Hepatocyte (in vitro differentiated cells): ENCODE measurements at regions not wholly inside any gene's neighbourhood (a gene's known extent, or its start where the extent isn't known, plus 50 kb on each side); places are given as distances from the start of the nearest gene placed in this dataset.
"Not testable (repeated sequence)": the region's sequence is repeated elsewhere in the genome, so short reads cannot be mapped to it uniquely, and the experiment has no call there.

Experiments
- DNase-seq: peaks from one replicate; pipeline ENCODE4 v3.0.0-alpha.2; 2016; ENCODE audit warnings: low spot score
- H2AFZ ChIP-seq: fragments of 200-600 bp; sonication (generic); 2 replicates; pipeline ENCODE4 v1.6.0; 2016; ENCODE audit warnings: antibody characterized with exemption, mild to moderate bottlenecking
- H3K27ac ChIP-seq: fragments of 200-600 bp; sonication (generic); 2 replicates; pipeline ENCODE4 v1.5.1; 2016; ENCODE audit warnings: mild to moderate bottlenecking
- H3K27me3 ChIP-seq: fragments of 200-600 bp; sonication (generic); 2 replicates; pipeline ENCODE4 v1.6.1; 2016
- H3K36me3 ChIP-seq: fragments of 200-600 bp; sonication (generic); replicated peaks from 2 replicates; pipeline ENCODE4 v1.5.1; 2016; ENCODE audit warnings: low read depth; ENCODE audit not compliant: insufficient read depth
- H3K4me1 ChIP-seq: fragments of 200-600 bp; sonication (generic); 2 replicates; pipeline ENCODE4 v1.5.1; 2016; ENCODE audit warnings: mild to moderate bottlenecking, moderate library complexity; ENCODE audit not compliant: insufficient read depth
- H3K4me2 ChIP-seq: fragments of 200-600 bp; sonication (generic); 2 replicates; pipeline ENCODE4 v1.6.0; 2016
- H3K4me3 ChIP-seq: fragments of 200-600 bp; sonication (generic); 2 replicates; pipeline ENCODE4 v1.5.1; 2016; ENCODE audit warnings: mild to moderate bottlenecking
- H3K79me2 ChIP-seq: fragments of 200-600 bp; sonication (generic); 2 replicates; pipeline ENCODE4 v1.6.0; 2017; ENCODE audit warnings: mild to moderate bottlenecking
- H3K9me2 ChIP-seq: fragments of 200-600 bp; sonication (generic); replicated peaks from 2 replicates; pipeline ENCODE4 v1.6.0; 2017; ENCODE audit warnings: mild to moderate bottlenecking; ENCODE audit not compliant: insufficient read depth
- H3K9me3 ChIP-seq: fragments of 200-600 bp; sonication (generic); 2 replicates; pipeline ENCODE4 v1.5.1; 2016; ENCODE audit warnings: low read depth, mild to moderate bottlenecking
- H4K20me1 ChIP-seq: fragments of 200-600 bp; sonication (generic); 2 replicates; pipeline ENCODE4 v1.6.0; 2016; ENCODE audit warnings: mild to moderate bottlenecking; ENCODE audit not compliant: insufficient read depth, poor library complexity, severe bottlenecking
- WGBS: methylation state at CpG from one replicate; pipeline ENCODE4 v1.1.6; 2016; ENCODE audit warnings: low lambda C conversion rate; ENCODE audit errors: missing lambda C conversion rate; 5-methylcytosine and 5-hydroxymethylcytosine counted together

DNA sequence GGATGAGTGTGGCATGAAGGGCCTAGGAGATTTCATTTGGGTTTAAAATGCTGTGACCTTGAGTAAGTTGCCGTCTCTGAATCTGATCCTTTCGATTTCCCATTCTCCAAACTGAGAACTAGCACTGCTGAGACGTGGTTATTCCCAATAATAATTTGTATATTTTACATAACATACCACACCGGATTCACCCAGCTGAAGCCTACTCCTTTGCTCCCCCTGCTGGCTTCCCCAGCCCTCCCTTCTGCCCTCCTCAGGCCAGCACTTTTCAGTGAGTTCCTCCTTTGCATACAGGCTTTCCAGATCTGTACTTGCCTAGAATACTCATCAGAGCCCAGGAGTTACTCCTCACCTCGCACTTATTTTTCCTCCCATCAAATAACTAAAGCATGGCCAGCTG is 255.1 kb downstream of the OR4F29 start:
- H3K9me3 ChIP-seq, H3K4me1 ChIP-seq, H3K36me3 ChIP-seq, H3K4me3 ChIP-seq, H3K4me2 ChIP-seq, H3K79me2 ChIP-seq, H2AFZ ChIP-seq, H3K9me2 ChIP-seq, H4K20me1 ChIP-seq, H3K27ac ChIP-seq, H3K27me3 ChIP-seq, DNase-seq: not testable (repeated sequence)
- no CpG with 5 or more reads among the region's 5 CpGs for WGBS

DNA sequence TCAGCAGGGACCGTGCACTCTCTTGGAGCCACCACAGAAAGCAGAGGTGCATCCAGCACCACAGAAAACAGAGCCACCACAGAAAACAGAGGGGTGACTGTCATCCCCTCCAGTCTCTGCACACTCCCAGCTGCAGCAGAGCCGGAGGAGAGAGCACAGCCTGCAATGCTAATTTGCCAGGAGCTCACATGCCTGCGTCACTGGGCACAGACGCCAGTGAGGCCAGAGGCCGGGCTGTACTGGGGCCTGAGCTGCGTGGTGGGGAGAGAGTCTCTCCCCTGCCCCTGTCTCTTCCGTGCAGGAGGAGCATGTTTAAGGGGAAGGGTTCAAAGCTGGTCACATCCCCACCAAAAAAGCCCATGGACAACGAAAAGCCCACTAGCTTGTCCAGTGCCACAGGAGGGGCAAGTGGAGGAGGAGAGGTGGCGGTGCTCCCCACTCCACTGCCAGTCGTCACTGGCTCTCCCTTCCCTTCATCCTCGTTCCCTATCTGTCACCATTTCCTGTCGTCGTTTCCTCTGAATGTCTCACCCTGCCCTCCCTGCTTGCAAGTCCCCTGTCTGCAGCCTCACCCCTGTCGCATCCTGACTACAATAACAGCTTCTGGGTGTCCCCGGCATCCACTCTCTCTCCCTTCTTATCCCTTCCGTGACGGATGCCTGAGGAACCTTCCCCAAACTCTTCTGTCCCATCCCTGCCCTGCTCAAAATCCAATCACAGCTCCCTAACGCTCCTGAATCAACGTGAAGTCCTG is 260.0 kb downstream of the OR4F29 start:
- DNase-seq: peak; percentile 5
- H4K20me1 ChIP-seq, H3K4me2 ChIP-seq, H3K27me3 ChIP-seq, H3K9me3 ChIP-seq, H3K36me3 ChIP-seq, H3K9me2 ChIP-seq, H3K79me2 ChIP-seq, H3K27ac ChIP-seq, H3K4me3 ChIP-seq, H3K4me1 ChIP-seq, H2AFZ ChIP-seq: not testable (repeated sequence)
- WGBS: 78% methylated on average over 13 of the region's 19 CpGs

DNA sequence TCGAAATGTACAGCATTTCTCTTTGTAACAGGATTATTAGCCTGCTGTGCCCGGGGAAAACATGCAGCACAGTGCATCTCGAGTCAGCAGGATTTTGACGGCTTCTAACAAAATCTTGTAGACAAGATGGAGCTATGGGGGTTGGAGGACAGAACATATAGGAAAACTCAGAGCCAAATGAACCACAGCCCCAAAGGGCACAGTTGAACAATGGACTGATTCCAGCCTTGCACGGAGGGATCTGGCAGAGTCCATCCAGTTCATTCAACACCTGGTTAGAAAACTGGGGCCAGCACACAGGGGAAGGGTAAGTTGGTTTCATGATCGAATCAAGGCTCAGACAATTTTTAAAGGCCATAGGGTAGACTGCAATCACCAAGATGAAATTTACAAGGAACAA is 260.8 kb downstream of the OR4F29 start:
- WGBS: 74% methylated on average over 5 of the region's 6 CpGs

DNA sequence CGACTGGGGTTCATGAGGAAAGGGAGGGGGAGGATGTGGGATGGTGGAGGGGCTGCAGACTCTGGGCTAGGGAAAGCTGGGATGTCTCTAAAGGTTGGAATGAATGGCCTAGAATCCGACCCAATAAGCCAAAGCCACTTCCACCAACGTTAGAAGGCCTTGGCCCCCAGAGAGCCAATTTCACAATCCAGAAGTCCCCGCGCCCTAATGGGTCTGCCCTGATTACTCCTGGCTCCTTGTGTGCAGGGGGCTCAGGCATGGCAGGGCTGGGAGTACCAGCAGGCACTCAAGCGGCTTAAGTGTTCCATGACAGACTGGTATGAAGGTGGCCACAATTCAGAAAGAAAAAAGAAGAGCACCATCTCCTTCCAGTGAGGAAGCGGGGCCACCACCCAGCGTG is 261.6 kb downstream of the OR4F29 start:
- H3K36me3 ChIP-seq, H3K9me3 ChIP-seq, H3K79me2 ChIP-seq, H3K27ac ChIP-seq, H3K4me1 ChIP-seq, H2AFZ ChIP-seq, H3K4me3 ChIP-seq, H3K27me3 ChIP-seq, H3K4me2 ChIP-seq, DNase-seq, H4K20me1 ChIP-seq, H3K9me2 ChIP-seq: not testable (repeated sequence)
- 93% methylated on average over 5 of the region's 8 CpGs for whole genome bisulfite sequencing

More for the DNA sequence above, 260.8 kb downstream of the OR4F29 start:
- H3K27me3 ChIP-seq, H3K9me3 ChIP-seq, H3K27ac ChIP-seq, H3K9me2 ChIP-seq, H4K20me1 ChIP-seq, H3K79me2 ChIP-seq, H2AFZ ChIP-seq, H3K36me3 ChIP-seq, H3K4me3 ChIP-seq, DNase-seq, H3K4me2 ChIP-seq, H3K4me1 ChIP-seq: not testable (repeated sequence)

DNA sequence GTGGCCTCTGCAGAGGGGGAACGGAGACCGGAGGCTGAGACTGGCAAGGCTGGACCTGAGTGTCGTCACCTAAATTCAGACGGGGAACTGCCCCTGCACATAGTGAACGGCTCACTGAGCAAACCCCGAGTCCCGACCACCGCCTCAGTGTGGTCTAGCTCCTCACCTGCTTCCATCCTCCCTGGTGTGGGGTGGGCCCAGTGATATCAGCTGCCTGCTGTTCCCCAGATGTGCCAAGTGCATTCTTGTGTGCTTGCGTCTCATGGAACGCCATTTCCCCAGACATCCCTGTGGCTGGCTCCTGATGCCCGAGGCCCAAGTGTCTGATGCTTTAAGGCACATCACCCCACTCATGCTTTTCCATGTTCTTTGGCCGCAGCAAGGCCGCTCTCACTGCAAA is 262.2 kb downstream of the OR4F29 start:
- H3K9me3 ChIP-seq, H3K27ac ChIP-seq: not testable (repeated sequence)

DNA sequence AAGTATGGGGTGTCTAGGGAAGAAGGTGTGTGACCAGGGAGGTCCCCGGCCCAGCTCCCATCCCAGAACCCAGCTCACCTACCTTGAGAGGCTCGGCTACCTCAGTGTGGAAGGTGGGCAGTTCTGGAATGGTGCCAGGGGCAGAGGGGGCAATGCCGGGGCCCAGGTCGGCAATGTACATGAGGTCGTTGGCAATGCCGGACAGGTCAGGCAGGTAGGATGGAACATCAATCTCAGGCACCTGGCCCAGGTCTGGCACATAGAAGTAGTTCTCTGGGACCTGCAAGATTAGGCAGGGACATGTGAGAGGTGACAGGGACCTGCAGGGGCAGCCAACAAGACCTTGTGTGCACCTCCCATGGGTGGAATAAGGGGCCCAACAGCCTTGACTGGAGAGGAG is 264.2 kb downstream of the OR4F29 start:
- not testable (repeated sequence) for H3K4me1 ChIP-seq, H3K79me2 ChIP-seq, H3K4me3 ChIP-seq, DNase-seq, H2AFZ ChIP-seq, H3K9me2 ChIP-seq, H3K27me3 ChIP-seq, H3K9me3 ChIP-seq, H3K36me3 ChIP-seq, H4K20me1 ChIP-seq, H3K4me2 ChIP-seq, H3K27ac ChIP-seq
- 83% methylated on average over 3 of the region's 6 CpGs for WGBS

More for the DNA sequence above, 262.2 kb downstream of the OR4F29 start:
- not testable (repeated sequence) for H3K4me3 ChIP-seq, H3K9me2 ChIP-seq, H2AFZ ChIP-seq, H3K79me2 ChIP-seq, H3K27me3 ChIP-seq, H3K36me3 ChIP-seq, H3K4me2 ChIP-seq, DNase-seq, H3K4me1 ChIP-seq, H4K20me1 ChIP-seq
- 88% methylated on average over 6 of the region's 13 CpGs for WGBS

DNA sequence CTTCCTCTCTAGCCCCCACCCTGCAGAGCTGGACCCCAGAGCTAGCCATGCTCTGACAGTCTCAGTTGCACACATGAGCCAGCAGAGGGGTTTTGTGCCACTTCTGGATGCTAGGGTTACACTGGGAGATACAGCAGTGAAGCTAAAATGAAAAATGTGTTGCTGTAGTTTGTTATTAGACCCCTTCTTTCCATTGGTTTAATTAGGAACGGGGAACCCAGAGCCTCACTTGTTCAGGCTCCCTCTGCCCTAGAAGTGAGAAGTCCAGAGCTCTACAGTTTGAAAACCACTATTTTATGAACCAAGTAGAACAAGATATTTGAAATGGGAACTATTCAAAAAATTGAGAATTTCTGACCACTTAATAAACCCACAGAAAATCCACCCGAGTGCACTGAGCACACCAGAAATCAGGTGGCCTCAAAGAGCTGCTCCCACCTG is 264.8 kb downstream of the OR4F29 start:
- not testable (repeated sequence) for H3K4me1 ChIP-seq, H3K9me3 ChIP-seq, H3K36me3 ChIP-seq, H4K20me1 ChIP-seq, H2AFZ ChIP-seq, H3K4me2 ChIP-seq, H3K27me3 ChIP-seq, H3K9me2 ChIP-seq, H3K4me3 ChIP-seq, H3K79me2 ChIP-seq, H3K27ac ChIP-seq
- WGBS: 89% methylated on average over 2 of the region's 2 CpGs
- DNase-seq: peak; percentile 2

DNA sequence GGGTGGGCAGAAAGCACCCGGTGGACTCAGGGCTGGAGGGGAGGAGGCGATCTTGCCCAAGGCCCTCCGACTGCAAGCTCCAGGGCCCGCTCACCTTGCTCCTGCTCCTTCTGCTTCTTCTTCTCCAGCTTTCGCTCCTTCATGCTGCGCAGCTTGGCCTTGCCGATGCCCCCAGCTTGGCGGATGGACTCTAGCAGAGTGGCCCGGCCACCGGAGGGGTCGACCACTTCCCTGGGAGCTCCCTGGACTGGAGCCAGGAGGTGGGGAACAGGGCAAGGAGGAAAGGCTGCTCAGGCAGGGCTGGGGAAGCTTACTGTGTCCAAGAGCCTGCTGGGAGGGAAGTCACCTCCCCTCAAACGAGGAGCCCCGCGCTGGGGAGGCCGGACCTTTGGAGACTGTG is 265.3 kb downstream of the OR4F29 start:
- H2AFZ ChIP-seq, H3K79me2 ChIP-seq, H4K20me1 ChIP-seq, H3K4me2 ChIP-seq, DNase-seq, H3K4me3 ChIP-seq, H3K9me3 ChIP-seq, H3K4me1 ChIP-seq, H3K9me2 ChIP-seq, H3K36me3 ChIP-seq, H3K27me3 ChIP-seq, H3K27ac ChIP-seq: not testable (repeated sequence)
- WGBS: 100% methylated on average over 5 of the region's 15 CpGs

DNA sequence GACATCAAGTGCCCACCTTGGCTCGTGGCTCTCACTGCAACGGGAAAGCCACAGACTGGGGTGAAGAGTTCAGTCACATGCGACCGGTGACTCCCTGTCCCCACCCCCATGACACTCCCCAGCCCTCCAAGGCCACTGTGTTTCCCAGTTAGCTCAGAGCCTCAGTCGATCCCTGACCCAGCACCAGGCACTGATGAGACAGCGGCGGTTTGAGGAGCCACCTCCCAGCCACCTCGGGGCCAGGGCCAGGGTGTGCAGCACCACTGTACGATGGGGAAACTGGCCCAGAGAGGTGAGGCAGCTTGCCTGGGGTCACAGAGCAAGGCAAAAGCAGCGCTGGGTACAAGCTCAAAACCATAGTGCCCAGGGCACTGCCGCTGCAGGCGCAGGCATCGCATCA is 266.0 kb downstream of the OR4F29 start:
- not testable (repeated sequence) for H3K27me3 ChIP-seq, H3K27ac ChIP-seq, DNase-seq

More for the DNA sequence above, 266.0 kb downstream of the OR4F29 start:
- not testable (repeated sequence) for H3K9me3 ChIP-seq, H4K20me1 ChIP-seq, H3K36me3 ChIP-seq, H2AFZ ChIP-seq, H3K79me2 ChIP-seq, H3K9me2 ChIP-seq, H3K4me1 ChIP-seq, H3K4me3 ChIP-seq, H3K4me2 ChIP-seq
- 93% methylated on average over 6 of the region's 13 CpGs for WGBS
